NT2/D1 (cell line): ENCODE measurements at regions not wholly inside any gene's neighbourhood (a gene's known extent, or its start where the extent isn't known, plus 50 kb on each side); places are given as distances from the start of the nearest gene placed in this dataset.
"Not testable (repeated sequence)": the region's sequence is repeated elsewhere in the genome, so short reads cannot be mapped to it uniquely, and the experiment has no call there.

Source experiments
- YY1 ChIP-seq: IDR thresholded peaks from 2 replicates; pipeline ENCODE4 v1.6.1; 2011; ENCODE audit not compliant: insufficient read length, insufficient read depth
- ZNF274 ChIP-seq: IDR thresholded peaks from 2 replicates; pipeline ENCODE4 v1.6.1; 2011; ENCODE audit warnings: mild to moderate bottlenecking, low read depth, low read length

DNA sequence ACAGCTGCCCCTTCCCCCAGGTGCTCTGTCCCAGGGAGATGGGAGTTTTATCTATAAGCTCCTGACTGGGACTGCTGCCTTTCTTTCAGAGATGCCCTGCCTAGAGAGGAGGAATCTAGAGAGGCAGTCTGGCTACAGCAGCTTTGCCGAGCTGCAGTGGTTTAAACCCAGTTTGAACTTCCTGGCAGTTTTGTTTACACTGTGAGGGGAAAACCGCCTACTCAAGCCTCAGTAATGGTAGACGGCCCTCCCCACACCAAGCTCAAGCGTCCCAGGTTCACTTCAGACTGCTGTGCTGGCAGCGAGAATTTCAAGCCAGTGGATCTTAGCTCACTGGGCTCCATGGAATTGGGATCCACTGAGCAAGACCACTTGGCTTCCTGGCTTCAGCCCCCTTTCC lies 303.6 kb downstream of the ZIC1 start:
- TF ChIP-seq YY1, ZNF274: not testable (repeated sequence)
